Psoas muscle (tissue), 7 donors: ENCODE measurements at regions not wholly inside any gene's neighbourhood (a gene's known extent, or its start where the extent isn't known, plus 50 kb on each side); places are given as distances from the start of the nearest gene placed in this dataset.

Experiments used
- ATAC-seq, 4 donors: fragments of 200-7000 bp; cut with Tn5 transposase; one replicate each; pipeline ENCODE4 v1.9.1; 2020; ENCODE audit warnings: moderate library complexity in 3 of 4, mild to moderate bottlenecking in 2 of 4
- DNase-seq, 2 donors: peaks; one replicate each; pipeline ENCODE4 v3.0.0-alpha.2; 2020
- H3K27ac ChIP-seq: fragments of 200-600 bp; one replicate; pipeline ENCODE4 v1.8.0; 2022
- H3K27me3 ChIP-seq, 3 donors: fragments of 200-600 bp in 1 of 3; one replicate each; pipeline versions ENCODE4 v1.6.1 to v1.8.0; 2013 to 2022; ENCODE audit warnings: low read length in 2 of 3, mild to moderate bottlenecking in 2 of 3, moderate library complexity in 1 of 3; ENCODE audit not compliant: insufficient read depth in 3 of 3
- H3K36me3 ChIP-seq, 2 donors: fragments of 200-600 bp in 1 of 2; one replicate each; pipeline versions ENCODE4 v1.6.1 to v1.8.0; 2013 to 2022; ENCODE audit warnings: low read depth in 1 of 2, mild to moderate bottlenecking in 1 of 2, moderate library complexity in 1 of 2; ENCODE audit not compliant: insufficient read depth in 1 of 2
- H3K4me1 ChIP-seq: fragments of 200-600 bp; one replicate; pipeline ENCODE4 v1.8.0; 2022
- H3K4me3 ChIP-seq: fragments of 200-600 bp; one replicate; pipeline ENCODE4 v1.8.0; 2022; ENCODE audit warnings: mild to moderate bottlenecking
- H3K9me3 ChIP-seq: fragments of 200-600 bp; one replicate; pipeline ENCODE4 v1.8.0; 2022
- CTCF ChIP-seq: fragments of 200-600 bp; IDR thresholded peaks from one replicate; pipeline ENCODE4 v1.8.0; 2022; ENCODE audit warnings: antibody characterized with exemption
- WGBS, 3 donors: extraction: QIAGEN DNeasy Blood & Tissue Kit; methylation state at CpG; one replicate each; pipeline versions ENCODE4 v1.1.6 to v1.1.7; 2013; 5-methylcytosine and 5-hydroxymethylcytosine counted together
- intact Hi-C, 2 donors: fragments of 100-400 bp; cut with DNase I; formaldehyde crosslinking; loops; one replicate each; pipeline versions ENCODE4 v1.11.0 to v1.14.2; 2022
- donor health status: healthy with polysubstance abuse.
- donor health status: DM: no; HTN: no; CAD: no; lungs with moderate emphysema.
- donor health status: Bipolar disorder and iron deficiency.
- donor health status: healthy.
- donor health status: DM: yes; HTN: yes; CAD: no.
- donor health status: DM: no; HTN: no; CAD: no.
- donor health status: DM: yes; HTN: yes; CAD: no.

- WGBS, 3 donors = 81 to 95% (median 89%) methylated on average over 6 of the region's 6 CpGs
- TF ChIP-seq CTCF = no peak
Observed at GRCh38 chr4:8710416-8710815, 117.9 kb downstream of the CPZ start.

GRCh38 chr4:8709729-8710360 lies 117.3 kb downstream of the CPZ start:
- peaks cover 27% of the 10 kb centered on the region for H3K9me3 ChIP-seq
- WGBS, 3 donors = 18 to 36% (median 25%) methylated on average over 23 of the region's 23 CpGs
- TF ChIP-seq CTCF = no peak
- ATAC-seq (no peak), DNase-seq (peak in 1 of 2 donors; percentile 22)
- no peak overlapping the region for H3K4me3 ChIP-seq
- peaks cover 0 to 19% (median 2%) of the 10 kb centered on the region in 3 donors for H3K27me3 ChIP-seq
- H3K4me1 ChIP-seq = no peaks in the 10 kb centered on the region
- H3K36me3 ChIP-seq = no peaks in the 10 kb centered on the region
- intact Hi-C loops = no loop called here
- no peak overlapping the region for H3K27ac ChIP-seq

More at GRCh38 chr4:8710416-8710815, 117.9 kb downstream of the CPZ start:
- DNase-seq (peak in 1 of 2 donors; percentile 26), ATAC-seq (no peak)
- intact Hi-C loops = no loop called here
- H3K27me3 ChIP-seq = peaks cover 0 to 13% (median 0%) of the 10 kb centered on the region in 3 donors
- H3K27ac ChIP-seq = no peak overlapping the region
- no peak overlapping the region for H3K4me3 ChIP-seq
- H3K4me1 ChIP-seq = no peaks in the 10 kb centered on the region
- H3K9me3 ChIP-seq = peaks cover 28% of the 10 kb centered on the region
- no peaks in the 10 kb centered on the region for H3K36me3 ChIP-seq

GRCh38 chr4:8709050-8709728 lies 116.6 kb downstream of the CPZ start:
- TF ChIP-seq CTCF = no peak
- intact Hi-C loops = no loop called here
- WGBS, 3 donors = 60 to 74% (median 65%) methylated on average over 15 of the region's 15 CpGs
- H3K27me3 ChIP-seq = peaks cover 0 to 23% (median 2%) of the 10 kb centered on the region in 3 donors
- ATAC-seq (no peak), DNase-seq (peak in 1 of 2 donors; percentile 23)
- no peak overlapping the region for H3K4me3 ChIP-seq
- H3K9me3 ChIP-seq = peaks cover 20% of the 10 kb centered on the region
- H3K27ac ChIP-seq = no peak overlapping the region
- no peaks in the 10 kb centered on the region for H3K4me1 ChIP-seq
- no peaks in the 10 kb centered on the region for H3K36me3 ChIP-seq

- intact Hi-C loops = no loop called here
- TF ChIP-seq CTCF = no peak
- DNase-seq (peak in 1 of 2 donors; percentile 19), ATAC-seq (no peak)
- H3K4me3 ChIP-seq = no peak overlapping the region
- no peaks in the 10 kb centered on the region for H3K4me1 ChIP-seq
- H3K9me3 ChIP-seq = peaks cover 16% of the 10 kb centered on the region
- no peak overlapping the region for H3K27ac ChIP-seq
- H3K27me3 ChIP-seq = peaks cover 0 to 23% (median 2%) of the 10 kb centered on the region in 3 donors
- 78 to 79% (median 78%) methylated on average over 15 to 16 of the region's 16 CpGs for WGBS, 3 donors
- no peaks in the 10 kb centered on the region for H3K36me3 ChIP-seq
Observed at GRCh38 chr4:8708401-8709021, 115.9 kb downstream of the CPZ start.
